NCI-H2171 (cell line): ENCODE measurements at regions not wholly inside any gene's neighbourhood (a gene's known extent, or its start where the extent isn't known, plus 50 kb on each side); places are given as distances from the start of the nearest gene placed in this dataset.
"Not testable (repeated sequence)": the region's sequence is repeated elsewhere in the genome, so short reads cannot be mapped to it uniquely, and the experiment has no call there.

Experiments
- DNase-seq: peaks from one replicate; lab custom pipeline; 2025; lab: John Stamatoyannopoulos, UW

DNA sequence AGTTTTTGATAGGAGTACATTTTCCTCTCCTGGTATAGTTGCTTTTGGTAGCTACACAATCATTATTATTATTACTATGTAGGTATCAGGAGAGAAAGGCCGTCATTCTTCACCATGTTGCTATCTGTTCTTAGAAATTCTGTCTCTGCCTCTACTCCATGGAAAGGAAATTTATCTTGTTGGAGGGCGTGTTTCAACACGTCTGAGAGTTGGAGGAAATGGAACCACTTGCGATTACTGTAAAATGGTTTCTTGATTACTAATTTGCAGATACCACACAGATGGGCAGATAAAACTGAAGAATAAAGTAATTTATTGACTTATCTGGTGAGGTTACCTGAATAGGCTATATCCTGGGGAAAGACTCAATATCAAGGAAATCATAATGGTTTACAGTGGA lies 488.4 kb downstream of the NR2F2 start:
- DNase-seq: no peak

- DNase-seq: no peak
Measured at GRCh38 chr15:96827981-96828380, 497.5 kb downstream of the NR2F2 start.

DNA sequence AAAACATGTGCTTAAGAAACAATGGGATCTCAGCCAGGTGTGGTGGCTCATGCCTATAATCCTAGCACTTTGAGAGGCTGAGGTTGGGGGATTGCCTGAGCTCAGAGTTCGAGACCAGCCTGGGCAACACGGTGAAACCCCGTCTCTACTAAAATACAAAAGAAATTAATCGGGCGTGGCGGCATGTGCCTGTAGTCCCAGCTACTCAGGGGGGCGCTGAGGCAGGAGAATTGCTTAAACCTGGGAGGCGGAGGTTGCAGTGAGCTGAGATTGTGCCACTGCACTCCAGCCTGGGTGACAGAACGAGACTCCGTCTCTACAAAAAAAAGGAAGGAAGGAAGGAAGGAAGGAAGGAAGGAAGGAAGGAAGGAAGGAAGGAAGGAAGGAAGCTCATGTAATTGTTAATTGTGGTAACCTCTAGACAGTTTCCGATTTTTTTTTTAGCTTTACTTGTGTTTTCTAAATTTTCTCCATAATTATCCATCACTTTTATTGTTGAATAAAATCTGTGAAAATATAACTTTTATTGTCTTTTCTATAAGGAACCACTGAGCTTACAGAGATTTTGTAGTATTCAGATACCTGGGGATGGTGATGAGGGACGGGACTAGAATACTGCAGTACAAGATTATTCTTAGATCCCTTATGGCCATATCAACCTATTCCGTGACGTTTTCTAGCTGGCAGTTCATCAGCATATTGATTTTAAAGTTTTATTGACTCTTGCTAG lies 506.9 kb downstream of the NR2F2 start:
- no peak for DNase-seq

DNA sequence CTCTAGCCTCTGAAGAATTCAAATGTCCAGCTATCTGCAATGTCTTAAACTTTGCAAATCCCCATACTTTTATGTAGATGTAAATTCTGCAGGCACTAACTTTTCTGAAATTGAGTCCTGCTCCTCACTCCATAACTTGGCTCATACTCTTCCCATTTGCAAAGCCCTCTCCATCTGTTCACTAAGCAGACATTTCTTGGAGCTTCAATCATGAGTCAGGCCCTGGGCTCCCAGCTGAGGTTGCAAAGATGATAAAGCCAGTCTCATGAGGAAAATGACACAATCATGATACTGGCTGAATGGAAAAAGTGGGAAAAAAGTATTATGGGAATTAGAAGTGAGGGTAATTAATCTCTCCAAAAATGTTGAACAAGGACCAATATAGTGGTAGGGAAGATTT lies 507.6 kb downstream of the NR2F2 start:
- DNase-seq: no peak

- no peak for DNase-seq
Measured at GRCh38 chr15:96849271-96849900, 518.9 kb downstream of the NR2F2 start.

- DNase-seq: no peak
Measured at GRCh38 chr15:96851613-96852012, 521.1 kb downstream of the NR2F2 start.

GRCh38 chr15:96858694-96859093 lies 528.2 kb downstream of the NR2F2 start:
- no peak for DNase-seq

DNA sequence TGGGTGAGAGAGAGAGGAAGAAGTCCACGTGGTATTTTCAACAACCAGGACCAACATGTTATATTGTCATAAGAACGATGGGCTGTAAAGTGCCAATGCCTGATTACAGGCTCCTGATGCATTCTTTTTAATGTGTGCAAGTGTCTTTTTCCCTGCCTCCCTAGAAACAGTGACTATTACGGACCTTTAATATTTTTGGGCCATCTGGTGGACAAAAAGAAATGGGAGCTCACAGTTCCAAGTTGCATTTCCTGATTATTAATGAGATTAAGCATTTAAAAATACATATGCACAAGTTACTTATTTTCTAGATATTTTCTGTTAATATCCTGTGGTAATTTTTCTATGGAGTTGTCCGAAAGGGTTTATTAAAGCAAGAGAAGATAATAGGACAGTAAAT lies 530.2 kb downstream of the NR2F2 start:
- DNase-seq: no peak

- DNase-seq: no peak
Measured at GRCh38 chr15:96867992-96868391, 537.5 kb downstream of the NR2F2 start.

DNA sequence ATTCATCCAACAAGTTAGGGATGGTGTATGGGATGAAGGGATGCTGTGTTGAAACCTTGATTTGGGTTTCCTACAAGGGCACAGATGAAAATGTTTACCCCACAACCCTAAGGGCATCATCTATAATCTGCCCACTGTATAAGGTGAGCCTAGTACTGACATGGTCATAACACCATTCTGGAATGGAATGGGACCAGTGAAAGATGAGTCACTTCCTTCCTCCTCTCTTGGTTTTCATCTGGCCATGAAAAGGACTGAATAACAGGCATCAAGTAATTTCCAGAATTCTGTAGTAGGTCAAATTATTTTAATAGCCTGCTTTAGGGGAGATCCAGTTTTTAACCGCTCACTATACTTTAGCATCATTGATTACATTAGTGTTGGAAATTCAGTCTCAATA lies 538.6 kb downstream of the NR2F2 start:
- no peak for DNase-seq

DNA sequence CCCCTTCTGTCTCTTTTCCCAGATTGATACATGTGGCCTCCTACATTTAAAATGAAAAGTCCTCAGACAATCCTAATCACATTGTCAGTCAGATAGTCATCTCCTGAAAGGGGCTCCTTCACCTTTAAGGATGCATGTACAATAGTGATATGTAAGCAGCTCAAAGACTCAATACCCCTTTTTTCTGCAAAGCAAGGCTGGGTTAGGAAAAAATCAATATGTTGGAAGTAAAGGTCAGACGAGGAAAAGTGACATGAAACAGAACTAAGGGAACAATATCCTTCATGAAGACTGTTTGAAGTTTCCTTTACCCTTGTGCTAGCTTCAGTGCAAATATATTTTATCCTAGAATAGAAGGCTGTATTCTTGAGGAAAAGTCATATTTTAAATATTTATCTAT lies 539.3 kb downstream of the NR2F2 start:
- no peak for DNase-seq

GRCh38 chr15:96870580-96870979 lies 540.1 kb downstream of the NR2F2 start:
- no peak for DNase-seq

GRCh38 chr15:96877442-96877841 lies 546.9 kb downstream of the NR2F2 start:
- DNase-seq: not testable (repeated sequence)

- DNase-seq: no peak
Measured at GRCh38 chr15:96878129-96878528, 547.6 kb downstream of the NR2F2 start.

- DNase-seq: no peak
Measured at GRCh38 chr15:96882121-96882772, 551.7 kb downstream of the NR2F2 start.

- no peak for DNase-seq
Measured at GRCh38 chr15:96887730-96888129, 557.2 kb downstream of the NR2F2 start.

DNA sequence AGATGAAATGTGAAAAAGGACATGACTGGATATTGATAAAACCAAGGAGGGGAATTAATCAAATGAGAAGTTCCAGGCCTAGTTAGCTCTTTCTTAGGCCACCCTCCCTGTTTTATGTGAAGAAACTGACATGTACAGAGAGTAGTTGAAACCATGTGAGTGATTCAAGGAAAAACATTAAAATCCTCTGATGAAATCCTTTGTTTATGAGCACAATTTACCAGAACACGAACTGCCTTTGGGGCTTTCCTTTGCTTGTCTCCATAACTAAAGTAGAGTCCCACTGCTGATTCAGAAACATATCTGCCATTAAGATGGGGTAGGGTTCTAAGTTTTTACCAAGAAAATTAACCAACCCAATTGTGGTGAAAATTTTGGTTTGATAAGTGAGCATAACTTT lies 558.3 kb downstream of the NR2F2 start:
- DNase-seq: no peak

DNA sequence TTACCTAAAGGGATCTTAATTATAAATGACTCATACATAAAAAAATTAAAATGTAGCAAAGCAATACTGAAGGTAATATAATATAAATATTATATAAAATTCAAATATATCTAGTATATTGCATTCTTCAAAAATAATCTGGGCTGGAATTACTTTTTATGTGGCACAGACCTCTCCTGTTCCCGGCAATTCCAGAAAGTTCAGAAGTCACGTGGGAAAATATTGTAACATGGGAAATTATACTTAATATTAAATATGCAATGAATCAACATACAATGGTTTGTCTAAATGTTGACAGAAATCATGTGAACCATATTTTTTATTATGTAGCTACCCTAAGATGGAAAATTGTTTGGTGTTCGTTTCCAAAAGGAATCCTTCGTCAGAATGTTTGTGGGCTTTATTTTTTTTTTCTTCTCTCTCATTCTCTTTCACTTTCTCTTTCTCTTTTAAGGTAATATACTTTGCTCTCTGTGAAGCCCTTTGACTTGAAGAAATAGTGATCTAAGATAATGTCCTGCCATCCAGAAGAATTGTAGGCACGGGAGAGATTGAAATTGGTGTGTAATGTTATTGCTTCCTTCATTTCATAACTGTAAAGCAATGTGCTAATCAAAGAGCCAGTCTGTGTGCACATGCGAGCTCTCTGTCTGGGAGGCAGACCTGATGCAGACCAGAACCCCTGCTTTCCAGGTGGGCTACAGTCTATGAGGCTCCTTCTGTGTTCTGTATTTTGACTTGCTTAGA lies 559.4 kb downstream of the NR2F2 start:
- DNase-seq: no peak

DNA sequence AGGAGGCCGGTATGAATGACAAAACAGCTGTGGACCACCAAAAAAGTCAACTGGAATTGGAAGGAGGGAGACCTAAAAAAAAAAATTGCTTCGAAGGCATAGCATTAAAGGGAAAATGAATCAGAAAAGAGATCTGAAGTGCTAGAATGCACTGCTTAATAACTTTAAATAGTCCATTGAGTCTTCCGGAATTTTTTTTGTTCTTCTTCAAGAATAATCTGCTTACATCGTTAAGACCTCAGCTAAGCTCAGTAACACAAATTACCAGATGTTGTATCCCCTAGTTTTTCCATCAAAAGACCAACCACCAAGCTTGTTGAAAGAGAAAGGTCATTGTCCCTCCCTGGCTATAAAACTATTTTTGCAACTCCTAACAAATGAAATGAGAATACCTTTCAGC lies 560.5 kb downstream of the NR2F2 start:
- no peak for DNase-seq

DNA sequence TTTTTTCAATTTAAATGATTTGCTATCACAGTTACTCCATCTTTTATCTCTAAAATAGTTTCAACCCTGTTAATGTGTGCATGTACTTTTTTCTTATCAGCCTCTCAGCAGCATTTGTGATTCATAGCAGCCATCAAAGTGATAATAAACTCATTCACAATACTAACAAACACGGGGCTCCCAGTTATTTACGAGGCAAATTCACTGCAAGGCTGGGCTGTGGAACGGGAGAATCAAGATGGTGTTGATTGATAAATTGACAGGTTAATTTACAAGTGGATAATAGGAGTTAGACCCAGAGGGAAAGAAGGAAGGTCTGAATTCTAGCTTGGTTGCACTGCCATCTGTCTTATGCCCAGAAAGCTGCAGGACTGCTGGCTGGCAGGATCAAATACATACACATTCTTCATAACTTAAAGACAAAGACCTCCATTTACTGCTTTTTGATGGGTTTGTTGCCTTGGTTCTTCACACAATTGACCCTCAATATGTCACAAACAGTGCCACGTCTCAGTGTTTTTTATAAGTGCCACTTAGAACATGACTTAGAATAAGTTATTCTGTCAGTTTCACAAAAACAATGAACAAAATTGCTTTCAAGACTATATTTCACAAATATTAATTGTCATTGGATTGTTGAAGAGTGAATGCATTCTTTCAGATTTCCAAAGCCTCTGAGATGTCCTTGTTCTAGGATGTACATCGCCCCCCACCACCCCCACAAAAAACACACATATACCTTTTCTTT lies 562.8 kb downstream of the NR2F2 start:
- DNase-seq: no peak

DNA sequence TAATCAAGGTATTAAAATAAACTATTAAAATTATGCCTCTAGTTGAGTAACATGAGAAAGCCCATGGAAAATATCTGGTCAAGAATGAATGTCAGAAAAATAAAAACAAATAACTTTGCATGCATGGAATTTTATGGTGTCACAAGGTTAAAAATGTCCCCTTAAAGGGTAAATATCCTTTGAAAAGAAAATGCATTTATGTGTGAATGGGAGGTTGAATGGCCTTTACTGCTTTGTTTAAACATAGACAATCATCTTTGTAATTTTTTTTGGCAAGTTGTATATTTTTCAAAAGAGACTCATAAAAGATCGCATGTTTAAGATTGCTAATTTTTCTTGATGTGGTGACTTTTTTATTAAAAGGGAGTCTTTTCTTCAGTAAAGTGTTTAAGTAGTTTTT lies 564.2 kb downstream of the NR2F2 start:
- DNase-seq: no peak

- DNase-seq: no peak
Measured at GRCh38 chr15:96896766-96897165, 566.3 kb downstream of the NR2F2 start.
